ENCODE measurements at regions not wholly inside any gene's neighbourhood (a gene's known extent, or its start where the extent isn't known, plus 50 kb on each side); places are given as distances from the start of the nearest gene placed in this dataset.
"Not testable (repeated sequence)": the region's sequence is repeated elsewhere in the genome, so short reads cannot be mapped to it uniquely, and the experiment has no call there.

DNA sequence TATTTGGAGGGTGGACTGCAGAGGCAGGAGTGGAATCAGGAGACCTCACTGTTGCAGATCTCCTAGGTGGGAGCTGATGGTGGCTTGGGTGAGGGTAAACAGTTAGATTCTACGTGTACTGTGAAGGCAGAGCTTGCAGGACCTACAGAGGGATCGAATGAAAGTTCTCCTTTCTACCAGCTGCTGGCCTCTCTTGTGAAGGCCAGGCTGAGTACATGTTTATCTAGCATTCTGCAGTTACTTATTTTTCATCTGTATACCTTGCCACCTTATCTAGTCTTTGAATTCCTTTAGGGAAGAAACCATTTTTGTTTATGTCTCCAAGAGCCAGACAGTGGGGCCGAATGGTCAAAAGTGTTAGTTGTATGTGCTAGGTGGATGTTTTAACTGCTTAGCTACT lies 57.6 kb downstream of the PTTG1 start:
- no peak for DNase-seq (ENCODE audit: low read depth in 1 of 2, low spot score in 1 of 2)

DNA sequence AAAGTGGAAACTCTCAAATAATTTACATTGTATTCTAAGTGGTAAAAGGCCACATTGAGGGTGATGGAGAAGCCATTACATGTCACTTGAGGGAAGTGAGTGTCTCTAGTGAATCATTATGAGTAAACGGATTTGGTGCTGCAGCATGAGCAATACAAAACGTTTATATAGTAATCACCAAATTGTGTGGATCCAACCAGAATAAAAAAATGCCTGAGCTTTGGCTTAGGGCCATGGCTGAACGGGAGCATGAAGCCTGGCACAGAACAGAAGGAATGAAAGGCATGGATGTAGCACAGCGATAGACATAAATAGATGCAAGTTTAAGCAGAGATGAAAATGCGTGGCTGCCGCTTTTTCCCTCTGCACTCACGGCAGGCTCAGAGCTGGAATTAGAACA lies 58.3 kb downstream of the PTTG1 start:
- DNase-seq (ENCODE audit: low read depth in 1 of 2, low spot score in 1 of 2), result no peak

DNA sequence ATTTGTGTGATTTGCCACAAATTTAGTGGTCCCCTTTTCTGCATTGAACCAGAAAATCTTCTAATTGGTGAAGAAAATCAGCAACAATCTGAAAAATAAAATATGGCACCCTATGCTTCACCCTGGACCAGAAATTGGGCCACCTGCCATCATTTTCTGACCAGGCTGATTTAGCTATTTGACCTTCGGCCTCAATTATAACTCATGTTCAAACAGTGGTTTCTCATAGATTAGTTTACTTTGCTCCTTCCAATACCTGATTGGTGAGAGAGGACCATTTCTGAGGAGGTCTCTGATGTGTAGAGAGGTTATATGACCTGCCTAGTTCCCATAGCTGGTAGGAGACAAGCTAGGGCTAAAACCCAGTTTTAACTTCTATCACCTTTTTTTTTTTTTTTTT lies 59.0 kb downstream of the PTTG1 start:
- DNase-seq (ENCODE audit: low read depth in 1 of 2, low spot score in 1 of 2), result no peak

DNA sequence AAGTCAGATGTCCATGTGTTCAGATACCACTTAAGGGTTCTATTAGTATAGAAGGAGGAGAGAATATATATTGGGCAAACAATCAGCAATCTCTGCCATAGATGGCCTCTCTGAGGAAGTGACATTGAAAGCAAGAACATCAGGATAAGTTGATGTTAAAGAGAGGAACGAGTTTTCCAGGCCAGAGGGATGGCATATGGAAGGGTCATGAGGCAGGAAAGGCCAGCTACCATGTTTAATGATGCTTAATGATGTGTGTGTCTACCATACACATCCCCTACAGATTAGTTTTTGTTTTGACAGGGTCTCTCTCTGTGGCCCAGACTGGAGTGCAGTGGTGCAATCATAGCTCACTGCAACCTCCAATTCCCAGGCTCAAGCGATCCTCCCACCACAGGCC lies 63.0 kb downstream of the PTTG1 start:
- no peak for DNase-seq (ENCODE audit: low read depth in 1 of 2, low spot score in 1 of 2)

DNA sequence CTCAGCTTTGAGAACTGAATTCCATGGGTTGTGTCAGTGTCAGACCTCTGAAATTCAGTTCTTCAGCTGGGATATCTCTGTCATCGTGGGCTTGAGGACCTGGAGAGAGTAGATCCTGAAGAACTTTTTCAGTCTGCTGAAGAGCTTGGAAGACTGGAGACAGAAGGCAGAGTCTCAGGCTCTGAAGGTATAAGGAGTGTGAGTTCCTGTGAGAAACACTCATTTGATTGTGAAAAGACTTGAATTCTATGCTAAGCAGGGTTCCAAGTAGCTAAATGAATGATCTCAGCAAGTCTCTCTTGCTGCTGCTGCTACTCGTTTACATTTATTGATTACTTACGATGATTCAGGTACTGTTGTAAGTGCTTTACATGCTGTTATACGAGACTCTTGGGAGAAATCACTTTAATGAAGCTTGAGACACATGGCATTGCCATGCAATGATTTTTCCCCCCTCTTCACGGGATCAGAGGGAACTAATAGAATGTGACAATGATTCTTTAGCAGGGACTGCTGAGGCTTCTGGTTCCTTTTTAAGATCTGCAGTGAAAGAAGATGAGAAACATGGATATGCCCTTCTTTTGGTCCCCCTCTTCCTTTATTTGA lies 63.8 kb downstream of the PTTG1 start:
- DNase-seq (ENCODE audit: low read depth in 1 of 2, low spot score in 1 of 2), result no peak

DNA sequence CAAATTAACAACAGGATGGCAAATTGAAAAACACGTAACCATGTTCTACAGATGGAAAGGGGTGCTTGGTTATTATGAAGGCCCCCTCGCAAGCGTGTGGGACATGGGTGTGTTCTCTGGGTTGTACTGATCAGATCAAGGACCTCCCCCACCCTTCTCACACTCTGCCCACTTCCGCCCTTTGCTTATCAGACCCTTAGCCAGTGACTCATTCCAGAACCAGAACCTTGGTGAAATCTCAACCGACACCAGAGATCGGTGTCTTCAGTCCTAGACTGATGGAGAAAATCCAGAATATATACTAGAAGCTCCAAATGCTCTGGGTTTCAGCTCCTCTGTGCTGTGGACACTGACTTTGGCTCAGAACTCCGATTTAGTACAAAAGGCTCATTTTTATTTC lies 64.9 kb downstream of the PTTG1 start:
- DNase-seq (ENCODE audit: low read depth in 1 of 2, low spot score in 1 of 2), result peak in 1 of 2 donors; percentile 38

DNA sequence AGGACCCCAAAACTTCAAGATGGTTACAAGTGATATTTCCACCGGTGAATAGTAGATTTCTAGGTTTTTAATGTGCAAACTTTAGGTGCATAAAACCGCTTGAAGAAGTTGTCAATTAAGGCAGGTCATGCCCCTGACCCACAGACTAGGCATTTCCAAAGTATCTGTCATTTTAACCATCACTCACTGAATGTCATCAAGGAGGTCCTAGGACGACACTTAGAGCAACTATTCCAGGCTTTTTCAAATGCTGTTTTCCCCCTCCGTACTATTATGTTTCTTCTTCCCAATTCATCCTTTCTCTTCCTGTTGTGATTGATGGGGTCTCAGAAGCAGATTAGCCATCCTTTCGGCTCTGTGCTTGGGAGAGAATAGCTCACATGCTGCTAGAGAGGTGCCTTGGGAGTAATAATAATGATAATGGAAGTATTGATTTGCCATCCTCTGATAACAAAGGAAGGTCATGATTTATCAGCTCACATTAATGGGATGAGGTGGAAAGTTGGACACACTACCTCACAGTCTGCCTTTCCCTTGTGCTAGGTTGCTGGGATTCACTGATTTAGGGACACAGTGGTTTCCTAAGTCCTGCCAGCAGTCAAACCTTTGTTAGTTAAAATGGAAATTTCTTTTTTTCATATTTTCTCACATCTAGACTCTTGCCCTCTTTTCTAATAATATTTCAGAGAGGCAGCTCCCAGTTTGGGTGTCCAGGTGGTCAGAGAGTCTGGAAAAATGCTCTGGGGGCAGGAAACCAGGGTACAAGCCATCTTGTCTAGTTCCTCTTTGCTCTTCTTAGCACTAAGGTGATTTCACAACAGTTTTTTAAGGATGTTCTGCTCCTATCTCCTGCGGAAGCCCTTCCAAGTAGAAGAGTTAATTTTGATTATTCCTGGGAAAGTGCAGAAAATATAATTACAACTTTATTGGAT lies 67.0 kb downstream of the PTTG1 start:
- no peak for DNase-seq (ENCODE audit: low read depth in 1 of 2, low spot score in 1 of 2)

DNA sequence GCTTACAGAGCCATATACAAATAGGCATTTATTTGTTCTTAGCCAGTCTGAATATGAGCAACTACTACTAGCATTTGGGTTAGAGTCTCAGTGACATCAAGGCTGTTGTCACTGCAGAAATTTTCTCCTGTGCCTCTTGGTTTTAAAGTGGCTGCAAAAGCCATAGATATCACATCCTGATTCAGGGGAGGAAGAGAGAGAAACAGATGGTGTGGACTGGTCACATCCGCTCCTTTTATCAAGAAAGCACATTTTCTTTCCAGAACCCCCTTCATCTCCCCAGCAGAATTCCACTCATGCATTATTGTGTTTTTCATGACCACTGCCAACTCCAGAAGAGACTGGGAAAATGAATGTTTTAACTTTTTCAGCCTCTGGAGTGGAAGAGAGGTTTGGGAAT lies 69.8 kb downstream of the PTTG1 start:
- no peak for DNase-seq (ENCODE audit: low read depth in 1 of 2, low spot score in 1 of 2)

DNA sequence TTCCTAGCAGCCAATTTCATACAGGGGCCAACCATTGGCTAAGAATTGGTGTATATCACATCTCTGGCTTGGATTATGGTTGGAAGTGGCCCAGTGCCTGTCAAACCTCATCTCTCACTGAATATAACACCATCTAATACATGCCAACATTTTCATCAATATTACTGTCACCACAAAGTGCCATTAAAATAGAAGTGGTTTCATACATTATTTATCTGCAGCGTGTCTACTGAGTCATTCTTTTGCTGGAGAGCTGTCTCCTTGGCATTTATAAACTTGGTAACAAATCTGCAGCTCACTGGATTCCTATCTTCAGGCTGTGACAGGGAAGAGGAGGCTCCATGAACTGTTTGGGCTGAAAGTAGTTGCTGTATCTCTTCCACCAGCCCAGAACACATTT lies 70.9 kb downstream of the PTTG1 start:
- no peak for DNase-seq (ENCODE audit: low read depth in 1 of 2, low spot score in 1 of 2)

DNA sequence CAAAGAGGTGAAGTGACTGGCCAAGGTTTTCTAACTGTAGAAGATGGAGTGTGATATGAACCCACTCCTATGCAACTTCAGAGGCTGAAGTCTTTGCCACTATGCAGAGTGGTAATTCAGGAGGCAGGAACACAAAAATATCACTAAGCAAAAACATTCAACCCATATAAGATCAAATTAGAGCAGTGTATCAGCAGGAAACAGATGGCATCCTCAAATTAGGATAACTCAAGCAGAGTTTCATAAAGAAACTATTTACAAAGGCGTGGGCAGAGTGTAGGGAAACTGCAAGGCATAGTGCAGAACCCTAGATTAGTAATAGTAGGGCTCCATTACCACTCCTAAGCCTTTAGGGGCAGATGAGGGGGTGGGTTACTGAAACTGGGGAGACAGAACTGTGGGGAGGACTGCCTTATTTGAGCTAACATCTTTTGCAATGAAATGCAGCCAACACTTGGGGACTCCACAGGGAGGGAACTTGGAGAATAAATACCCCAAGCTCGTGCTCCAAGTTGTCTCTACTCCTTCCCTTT lies 72.2 kb downstream of the PTTG1 start:
- no peak for DNase-seq (ENCODE audit: low read depth in 1 of 2, low spot score in 1 of 2)

DNA sequence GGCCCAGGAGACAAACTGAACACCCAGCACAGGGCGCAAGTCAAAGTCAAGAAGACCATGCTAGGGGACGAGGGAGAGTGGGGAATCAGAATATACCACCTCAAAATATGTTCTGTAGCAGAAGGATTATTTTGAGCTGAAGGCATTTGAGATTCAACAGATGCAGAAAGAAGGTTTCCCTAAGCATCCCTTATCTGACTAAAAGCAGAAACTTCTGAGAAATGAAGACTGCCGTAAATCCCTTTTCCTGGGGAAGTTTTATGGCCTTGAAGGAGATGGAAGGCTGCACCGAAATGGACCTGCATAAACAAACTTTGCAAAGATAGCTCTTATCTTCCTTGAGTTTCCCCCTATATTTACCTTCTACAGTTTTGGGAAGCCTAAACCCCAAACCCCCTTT lies 72.8 kb downstream of the PTTG1 start:
- no peak for DNase-seq (ENCODE audit: low read depth in 1 of 2, low spot score in 1 of 2)

DNA sequence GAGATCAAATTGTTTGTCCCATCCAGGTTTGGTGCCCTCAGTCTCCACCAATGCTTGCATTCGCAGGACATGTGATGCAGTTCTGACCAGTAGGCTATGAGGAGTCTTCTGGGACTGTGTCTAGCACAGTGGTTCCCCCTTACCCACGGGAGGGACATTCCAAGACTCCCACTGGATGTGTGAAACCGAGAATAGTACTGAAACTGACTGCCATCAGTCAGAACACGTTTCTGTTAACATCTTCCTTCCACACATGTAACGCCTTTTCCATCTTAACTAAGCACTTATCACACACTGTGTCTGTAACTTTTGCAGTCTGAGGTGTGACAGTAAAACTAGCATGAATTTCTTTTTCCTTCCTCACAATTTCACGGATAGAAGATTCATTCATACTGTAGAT lies 74.7 kb downstream of the PTTG1 start:
- no peak for DNase-seq (ENCODE audit: low read depth in 1 of 2, low spot score in 1 of 2)

DNA sequence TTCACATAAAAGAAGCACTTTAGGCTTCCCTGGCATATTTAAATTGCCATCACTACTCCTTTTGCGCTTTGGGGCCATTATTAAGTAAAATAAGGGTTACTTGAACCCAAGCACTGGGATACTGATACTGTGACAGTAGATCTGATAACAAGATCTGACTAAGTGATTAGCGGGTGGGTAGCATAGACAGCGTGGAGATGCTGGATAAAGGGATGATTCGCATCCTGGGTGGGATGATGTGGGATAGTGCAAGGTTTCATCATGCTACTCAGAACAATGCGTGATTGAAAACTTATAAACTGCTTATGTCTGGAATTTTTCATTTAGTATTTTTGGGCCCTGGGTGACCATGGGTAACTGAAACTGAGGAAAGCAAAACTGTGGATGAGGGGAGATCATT lies 75.1 kb downstream of the PTTG1 start:
- no peak for DNase-seq (ENCODE audit: low read depth in 1 of 2, low spot score in 1 of 2)

DNA sequence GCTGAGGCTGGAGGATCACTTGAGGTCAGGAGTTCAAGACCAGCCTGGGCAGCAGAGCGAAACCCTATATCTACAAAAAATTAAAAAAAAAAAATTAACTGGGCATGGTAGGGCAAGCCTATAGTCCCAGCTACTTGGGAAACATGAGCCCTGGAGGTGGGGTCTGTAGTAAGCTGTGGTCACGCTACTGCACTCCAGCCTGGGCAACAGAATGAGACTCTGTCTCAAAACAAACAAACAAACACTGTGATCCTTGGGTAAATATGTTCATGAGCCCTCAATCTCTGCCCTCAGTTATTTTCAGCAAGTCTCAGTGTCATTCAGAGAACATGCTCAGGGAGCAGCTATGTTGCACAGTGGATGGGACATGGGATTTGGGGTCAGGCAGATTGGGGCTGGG lies 76.2 kb downstream of the PTTG1 start:
- DNase-seq (ENCODE audit: low read depth in 1 of 2, low spot score in 1 of 2), result no peak

DNA sequence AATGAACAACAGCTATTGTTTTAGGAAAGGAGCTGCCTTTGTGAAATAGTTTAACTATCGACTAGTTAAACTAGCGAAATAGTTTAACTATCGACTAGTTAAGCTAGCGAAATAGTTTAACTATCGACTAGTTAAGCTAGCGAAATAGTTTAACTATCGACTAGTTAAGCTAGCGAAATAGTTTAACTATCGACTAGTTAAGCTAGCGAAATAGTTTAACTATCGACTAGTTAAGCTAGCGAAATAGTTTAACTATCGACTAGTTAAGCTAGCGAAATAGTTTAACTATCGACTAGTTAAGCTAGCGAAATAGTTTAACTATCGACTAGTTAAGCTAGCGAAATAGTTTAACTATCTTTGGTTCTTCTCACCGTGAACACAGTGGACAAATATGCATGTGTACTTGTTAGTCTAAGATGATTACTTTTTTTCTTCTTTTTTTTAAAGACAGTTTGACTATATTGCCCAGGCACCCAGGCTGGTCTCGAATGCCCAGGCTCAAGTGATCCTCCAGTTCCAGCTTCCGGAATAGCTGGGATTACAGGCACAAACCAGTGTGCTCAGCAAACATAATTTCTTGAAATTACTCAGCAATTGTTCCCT lies 76.9 kb downstream of the PTTG1 start:
- not testable (repeated sequence) for DNase-seq (ENCODE audit: low read depth in 1 of 2, low spot score in 1 of 2)

DNA sequence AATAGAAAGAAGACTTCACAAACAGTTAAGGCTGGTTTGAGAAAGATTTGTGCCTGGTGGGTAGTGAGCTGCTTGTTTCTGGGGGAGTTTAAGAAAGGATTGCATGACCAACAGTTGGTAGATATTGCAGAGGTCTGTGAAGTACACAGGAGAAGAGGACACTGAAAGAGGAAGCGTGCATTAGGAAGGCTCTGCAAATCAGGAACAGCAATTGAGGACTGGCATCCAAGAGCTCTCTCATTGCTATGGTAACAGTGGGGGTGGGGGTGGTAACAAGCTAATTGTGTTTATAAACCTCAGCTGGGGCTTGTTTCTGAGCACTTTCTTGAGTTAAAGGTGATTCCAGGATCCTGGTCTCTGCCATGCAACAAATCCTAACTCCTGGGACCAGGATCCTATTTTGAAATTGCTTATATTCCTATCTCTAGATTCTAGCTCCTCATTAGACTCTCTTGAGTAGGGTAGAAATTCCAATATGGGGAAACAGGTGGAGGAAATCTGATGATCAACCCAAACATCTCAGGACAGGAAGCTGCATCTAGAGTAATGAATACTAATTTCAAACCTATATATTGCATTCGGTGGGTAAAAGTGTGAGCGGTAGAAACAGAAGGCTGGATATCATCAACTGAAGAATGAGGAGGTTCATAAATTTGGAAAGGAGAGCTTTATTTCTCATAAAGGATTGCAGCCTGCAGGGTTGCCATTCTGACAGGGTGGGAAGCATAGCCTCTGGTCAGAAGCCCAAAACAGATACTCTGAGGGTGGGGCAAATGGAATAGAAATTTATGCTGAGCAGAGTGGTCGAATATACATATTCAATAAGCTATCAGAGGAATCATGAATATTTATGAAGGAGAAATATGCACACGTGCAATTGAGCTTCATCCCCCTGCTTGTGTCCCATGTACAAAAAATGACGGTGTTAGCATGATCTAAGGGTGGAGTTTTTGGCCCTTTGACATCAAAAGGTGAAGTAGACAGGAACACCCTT lies 79.4 kb downstream of the PTTG1 start:
- no peak for DNase-seq (ENCODE audit: low read depth in 1 of 2, low spot score in 1 of 2)

DNA sequence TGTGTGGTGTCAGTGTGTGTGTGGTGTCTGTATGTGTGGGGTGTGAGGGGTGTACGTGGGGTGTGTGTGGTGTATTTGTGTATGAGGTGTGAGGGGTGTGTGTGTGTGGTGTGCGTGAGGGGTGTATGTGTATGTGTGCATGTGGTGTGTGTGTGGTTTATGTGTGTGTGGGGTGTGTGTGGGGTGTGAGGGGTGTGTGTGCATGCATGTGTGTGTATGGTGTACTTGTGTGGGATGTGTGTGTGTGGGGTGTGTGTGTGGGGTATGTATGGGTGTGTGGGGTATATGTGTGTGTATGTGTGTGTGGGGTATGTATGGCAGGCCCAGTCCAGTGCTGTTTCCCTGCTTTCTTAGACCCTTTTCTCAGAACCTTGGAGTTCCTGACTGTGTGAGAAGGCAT lies 83.3 kb downstream of the PTTG1 start:
- no peak for DNase-seq (ENCODE audit: low read depth in 1 of 2, low spot score in 1 of 2)

DNA sequence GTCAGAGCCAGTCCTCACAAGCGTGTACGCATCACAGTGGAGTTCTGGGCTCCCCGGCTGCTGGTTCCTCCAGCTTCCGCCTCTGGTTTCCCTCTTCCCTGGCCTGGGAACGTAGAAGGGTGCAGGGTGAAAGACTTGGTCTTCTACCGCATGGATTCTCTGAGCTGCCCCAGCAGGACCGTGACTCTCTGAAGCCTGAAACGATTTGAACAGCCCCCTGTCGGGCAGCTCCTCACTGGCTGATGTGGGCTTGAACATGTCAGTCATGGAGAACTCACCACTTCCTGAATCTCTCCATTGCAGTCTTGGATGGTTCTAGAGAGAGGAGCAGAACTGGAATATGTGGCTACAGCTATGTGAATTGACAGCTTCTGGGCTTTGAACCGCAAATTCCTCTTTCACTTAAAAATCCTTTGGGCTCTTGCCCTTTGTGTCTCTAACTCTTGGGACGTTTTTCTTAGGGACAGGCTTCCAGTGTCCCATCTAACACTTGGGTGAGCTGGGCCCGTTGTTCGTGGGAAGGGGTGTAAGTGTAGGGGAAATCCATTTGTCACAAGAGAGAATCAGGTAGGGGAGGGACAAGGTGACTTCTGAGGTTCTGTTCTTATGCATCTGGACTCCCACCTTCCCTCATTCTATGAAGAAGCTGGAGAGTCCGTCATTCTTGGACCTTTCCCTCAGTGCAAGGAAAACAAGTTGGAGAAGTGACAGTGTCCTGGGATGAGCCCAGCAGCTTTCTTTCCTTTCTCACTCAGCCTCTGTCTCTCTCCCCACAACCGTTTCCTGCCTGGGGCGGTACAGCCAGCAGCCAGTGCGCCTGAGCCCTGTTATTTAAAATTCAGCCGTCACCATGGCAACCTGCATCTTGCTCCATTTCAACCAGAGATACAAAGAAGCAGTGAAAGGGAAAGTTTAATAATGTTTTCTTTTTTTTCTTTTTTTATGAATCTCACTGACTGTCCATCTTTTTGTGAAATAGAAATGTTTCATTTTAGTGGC lies 84.7 kb downstream of the PTTG1 start:
- peak in 1 of 2 donors; percentile 57 for DNase-seq (ENCODE audit: low read depth in 1 of 2, low spot score in 1 of 2)

DNA sequence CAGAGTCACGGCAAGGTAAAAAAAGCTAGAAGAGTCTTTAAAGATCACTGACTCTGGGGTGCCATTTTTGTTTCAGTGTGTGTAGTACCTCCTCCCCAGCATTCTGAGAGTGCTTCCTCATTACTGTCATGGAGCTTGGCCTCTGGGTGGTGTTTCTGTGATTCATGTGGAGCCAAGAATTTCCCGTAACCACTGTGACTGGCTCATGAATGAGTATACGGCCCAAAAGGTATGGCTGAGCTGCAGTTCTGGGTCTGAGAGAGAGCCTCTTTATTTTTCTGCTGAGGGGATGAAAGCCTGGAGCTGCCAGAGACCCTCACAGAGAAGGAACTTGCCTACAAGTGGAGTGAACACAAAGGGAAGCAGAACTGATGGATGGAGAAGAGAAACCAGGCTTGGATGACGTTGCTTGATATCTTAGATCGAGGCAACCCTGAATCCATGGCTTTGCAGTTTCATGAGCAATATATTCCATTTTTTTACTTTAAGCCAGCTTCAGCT lies 85.6 kb downstream of the PTTG1 start:
- DNase-seq (ENCODE audit: low read depth in 1 of 2, low spot score in 1 of 2), result peak in 1 of 2 donors; percentile 20

Data from activated CD4-positive, alpha-beta T cell treated with anti-CD3 and anti-CD28 coated beads, Interleukin-2, amount 50 U/mL, for 24 hours (primary cell).